ENCODE measurements at regions not wholly inside any gene's neighbourhood (a gene's known extent, or its start where the extent isn't known, plus 50 kb on each side); places are given as distances from the start of the nearest gene placed in this dataset.

DNA sequence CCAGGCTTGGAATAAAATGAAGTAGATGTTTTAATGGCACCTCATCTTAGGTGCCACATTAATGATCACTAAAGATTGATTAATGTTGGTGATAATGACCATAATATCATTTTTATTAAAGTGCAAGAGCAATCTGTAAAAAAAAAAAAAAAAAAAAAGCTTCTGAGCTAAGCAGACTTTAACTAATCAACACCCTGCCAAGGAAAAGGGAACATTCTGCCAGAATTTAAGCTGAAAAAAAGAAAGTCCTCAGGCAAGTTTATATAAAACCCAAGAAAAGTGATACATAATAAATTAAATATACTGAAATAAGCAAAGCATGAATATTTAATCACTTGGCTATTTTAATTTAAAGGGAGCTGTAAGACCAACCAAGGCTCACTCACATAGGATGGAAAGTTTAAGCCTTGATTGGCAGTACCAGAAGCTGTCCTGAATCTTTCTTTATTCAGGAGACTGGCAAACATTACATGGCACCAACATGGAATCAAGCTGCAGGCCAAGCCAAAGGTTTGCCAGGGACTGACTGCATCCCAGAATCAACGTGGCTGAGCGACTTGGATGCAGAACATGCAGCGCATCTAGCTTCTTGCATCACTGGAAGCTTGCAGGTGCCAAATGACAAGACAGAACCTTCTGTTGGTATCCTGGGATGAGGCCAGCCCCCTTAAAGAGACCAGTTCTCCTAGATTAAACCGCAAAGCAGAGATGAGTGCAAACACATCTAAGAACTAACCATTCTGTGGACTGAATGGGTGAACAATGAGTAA is 413.6 kb downstream of the ENC1 start:
- TF ChIP-seq EZH2phosphoT487 (IDR thresholded peaks at IDR 0.05; ENCODE audit: borderline replicate concordance): no peak
- TF ChIP-seq, protein P1, sequence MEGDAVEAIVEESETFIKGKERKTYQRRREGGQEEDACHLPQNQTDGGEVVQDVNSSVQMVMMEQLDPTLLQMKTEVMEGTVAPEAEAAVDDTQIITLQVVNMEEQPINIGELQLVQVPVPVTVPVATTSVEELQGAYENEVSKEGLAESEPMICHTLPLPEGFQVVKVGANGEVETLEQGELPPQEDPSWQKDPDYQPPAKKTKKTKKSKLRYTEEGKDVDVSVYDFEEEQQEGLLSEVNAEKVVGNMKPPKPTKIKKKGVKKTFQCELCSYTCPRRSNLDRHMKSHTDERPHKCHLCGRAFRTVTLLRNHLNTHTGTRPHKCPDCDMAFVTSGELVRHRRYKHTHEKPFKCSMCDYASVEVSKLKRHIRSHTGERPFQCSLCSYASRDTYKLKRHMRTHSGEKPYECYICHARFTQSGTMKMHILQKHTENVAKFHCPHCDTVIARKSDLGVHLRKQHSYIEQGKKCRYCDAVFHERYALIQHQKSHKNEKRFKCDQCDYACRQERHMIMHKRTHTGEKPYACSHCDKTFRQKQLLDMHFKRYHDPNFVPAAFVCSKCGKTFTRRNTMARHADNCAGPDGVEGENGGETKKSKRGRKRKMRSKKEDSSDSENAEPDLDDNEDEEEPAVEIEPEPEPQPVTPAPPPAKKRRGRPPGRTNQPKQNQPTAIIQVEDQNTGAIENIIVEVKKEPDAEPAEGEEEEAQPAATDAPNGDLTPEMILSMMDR (conservative IDR thresholded peaks at IDR 0.05; ENCODE audit: low read length): no peak

DNA sequence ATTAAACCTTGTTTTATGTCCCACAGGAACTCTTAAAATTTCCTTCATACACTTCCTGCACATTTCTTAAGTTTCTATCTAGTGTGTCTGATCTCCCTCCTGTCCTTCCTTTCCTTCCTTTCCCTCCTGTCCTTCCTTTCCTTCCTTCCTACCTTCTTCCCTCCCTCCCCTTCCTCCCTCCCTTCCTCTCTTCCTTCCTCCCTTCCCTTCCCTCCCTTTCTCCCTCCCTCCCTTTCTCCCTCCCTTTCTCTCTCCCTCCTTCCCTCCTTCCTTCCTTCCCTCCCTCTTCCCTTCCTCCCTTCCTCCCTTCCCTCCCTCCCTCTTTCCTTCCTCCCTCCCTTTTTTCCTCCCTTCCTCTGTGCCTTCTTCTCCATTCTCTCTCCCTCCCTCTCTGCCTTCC is 414.9 kb downstream of the ENC1 start:
- Histone ChIP-seq H3K4me2 (ENCODE audit: low read depth, low read length, poor library complexity, severe bottlenecking) (no peak overlapping the region), H3K36me3 (ENCODE audit: insufficient read depth, low read length) (no peaks in the 10 kb centered on the region), H3K9ac (ENCODE audit: low read depth, low read length, poor library complexity, severe bottlenecking) (no peak overlapping the region), H3K9me3 (ENCODE audit: insufficient read depth, low read depth, low read length) (no peaks in the 10 kb centered on the region), H3F3A (ENCODE audit: low read depth) (no peaks in the 10 kb centered on the region), H3K9me2 (replicated peaks; ENCODE audit: low read depth, low read length) (no peaks in the 10 kb centered on the region), H3K4me3 (ENCODE audit: low read length, poor library complexity, severe bottlenecking) (no peak overlapping the region), H3K27me3 (ENCODE audit: insufficient read depth, low read length, poor library complexity, severe bottlenecking) (no peaks in the 10 kb centered on the region), H4K20me1 (ENCODE audit: insufficient read depth, low read length, poor library complexity, severe bottlenecking) (no peaks in the 10 kb centered on the region), H3K79me2 (ENCODE audit: insufficient read depth, low read length) (no peaks in the 10 kb centered on the region), H2AFZ (ENCODE audit: low read length) (no peak overlapping the region), H3K4me1 (ENCODE audit: insufficient read depth, low read length, poor library complexity, severe bottlenecking) (no peaks in the 10 kb centered on the region)
- TF ChIP-seq EZH2phosphoT487 (IDR thresholded peaks at IDR 0.05; ENCODE audit: borderline replicate concordance): no peak
- TF ChIP-seq, protein P1 (conservative IDR thresholded peaks at IDR 0.05; ENCODE audit: low read length): no peak

More for the DNA sequence above, 413.6 kb downstream of the ENC1 start:
- H4K20me1 ChIP-seq (ENCODE audit: insufficient read depth, low read length, poor library complexity, severe bottlenecking): no peaks in the 10 kb centered on the region
- no peak overlapping the region for H2AFZ ChIP-seq (ENCODE audit: low read length)
- no peaks in the 10 kb centered on the region for H3F3A ChIP-seq (ENCODE audit: low read depth)
- H3K4me3 ChIP-seq (ENCODE audit: low read length, poor library complexity, severe bottlenecking): no peak overlapping the region
- H3K9me3 ChIP-seq (ENCODE audit: insufficient read depth, low read depth, low read length): no peaks in the 10 kb centered on the region
- no peaks in the 10 kb centered on the region for H3K9me2 ChIP-seq (replicated peaks; ENCODE audit: low read depth, low read length)
- no peaks in the 10 kb centered on the region for H3K79me2 ChIP-seq (ENCODE audit: insufficient read depth, low read length)
- no peak overlapping the region for H3K4me2 ChIP-seq (ENCODE audit: low read depth, low read length, poor library complexity, severe bottlenecking)
- peaks cover 5% of the 10 kb centered on the region for H3K4me1 ChIP-seq (ENCODE audit: insufficient read depth, low read length, poor library complexity, severe bottlenecking)
- no peaks in the 10 kb centered on the region for H3K27me3 ChIP-seq (ENCODE audit: insufficient read depth, low read length, poor library complexity, severe bottlenecking)
- H3K9ac ChIP-seq (ENCODE audit: low read depth, low read length, poor library complexity, severe bottlenecking): no peak overlapping the region
- no peaks in the 10 kb centered on the region for H3K36me3 ChIP-seq (ENCODE audit: insufficient read depth, low read length)

DNA sequence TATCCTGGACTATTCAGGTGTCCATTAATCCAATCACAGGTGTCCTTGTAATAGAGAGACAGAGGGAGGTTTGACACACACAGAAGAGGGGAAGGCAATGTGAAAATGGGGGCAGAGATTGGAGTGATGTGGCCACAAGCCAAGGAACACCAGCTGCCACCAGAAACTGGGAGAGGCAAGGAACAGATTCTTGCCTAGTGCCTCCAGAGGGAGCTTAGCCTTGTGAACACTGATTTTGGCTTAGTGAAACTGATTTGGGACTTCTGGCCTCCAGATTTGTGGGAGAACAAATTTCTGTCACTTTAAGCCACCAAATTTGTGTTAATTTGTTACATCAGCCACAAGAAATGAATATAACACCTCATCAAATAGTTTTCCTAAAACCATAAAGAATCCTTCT is 416.2 kb downstream of the ENC1 start:
- H2AFZ ChIP-seq (ENCODE audit: low read length): no peak overlapping the region
- no peaks in the 10 kb centered on the region for H3K9me2 ChIP-seq (replicated peaks; ENCODE audit: low read depth, low read length)
- no peaks in the 10 kb centered on the region for H3F3A ChIP-seq (ENCODE audit: low read depth)
- H3K27me3 ChIP-seq (ENCODE audit: insufficient read depth, low read length, poor library complexity, severe bottlenecking): no peaks in the 10 kb centered on the region
- no peak overlapping the region for H3K4me2 ChIP-seq (ENCODE audit: low read depth, low read length, poor library complexity, severe bottlenecking)
- no peak overlapping the region for H3K9ac ChIP-seq (ENCODE audit: low read depth, low read length, poor library complexity, severe bottlenecking)
- no peaks in the 10 kb centered on the region for H3K4me1 ChIP-seq (ENCODE audit: insufficient read depth, low read length, poor library complexity, severe bottlenecking)
- H3K4me3 ChIP-seq (ENCODE audit: low read length, poor library complexity, severe bottlenecking): no peak overlapping the region
- H3K9me3 ChIP-seq (ENCODE audit: insufficient read depth, low read depth, low read length): no peaks in the 10 kb centered on the region
- H4K20me1 ChIP-seq (ENCODE audit: insufficient read depth, low read length, poor library complexity, severe bottlenecking): no peaks in the 10 kb centered on the region
- TF ChIP-seq, protein P1 (conservative IDR thresholded peaks at IDR 0.05; ENCODE audit: low read length): no peak
- no peak for TF ChIP-seq EZH2phosphoT487 (IDR thresholded peaks at IDR 0.05; ENCODE audit: borderline replicate concordance)
- H3K79me2 ChIP-seq (ENCODE audit: insufficient read depth, low read length): no peaks in the 10 kb centered on the region
- no peaks in the 10 kb centered on the region for H3K36me3 ChIP-seq (ENCODE audit: insufficient read depth, low read length)

Measured in Loucy (cell line).